Thymus (tissue), 11 donors: ENCODE measurements at regions not wholly inside any gene's neighbourhood (a gene's known extent, or its start where the extent isn't known, plus 50 kb on each side); places are given as distances from the start of the nearest gene placed in this dataset.

Source experiments
- DNase-seq, 9 donors: peaks; one replicate each; pipeline ENCODE4 v3.0.0-alpha.2; 2013; ENCODE audit warnings: low spot score in 9 of 9, low read depth in 6 of 9, missing footprints in 1 of 9
- H3K27ac ChIP-seq, 2 donors: one replicate each; pipeline ENCODE4 v1.5.1; 2013; ENCODE audit warnings: control low read depth in 1 of 2, low read depth in 1 of 2, low read length in 1 of 2, mild to moderate bottlenecking in 1 of 2, moderate library complexity in 1 of 2
- H3K27me3 ChIP-seq, 2 donors: one replicate each; pipeline ENCODE4 v1.5.1; 2013; ENCODE audit warnings: low read length in 1 of 2; ENCODE audit not compliant: control insufficient read depth in 2 of 2, insufficient read depth in 1 of 2
- H3K36me3 ChIP-seq, 2 donors: one replicate each; pipeline ENCODE4 v1.5.1; 2013; ENCODE audit warnings: low read length in 1 of 2, mild to moderate bottlenecking in 1 of 2, moderate library complexity in 1 of 2; ENCODE audit not compliant: control insufficient read depth in 2 of 2, insufficient read depth in 2 of 2
- H3K4me1 ChIP-seq, 2 donors: one replicate each; pipeline ENCODE4 v1.5.1; 2013; ENCODE audit warnings: low read length in 2 of 2; ENCODE audit not compliant: control insufficient read depth in 2 of 2, insufficient read depth in 2 of 2
- H3K4me3 ChIP-seq, 2 donors: one replicate each; pipeline ENCODE4 v1.5.1; 2013; ENCODE audit warnings: low read length in 2 of 2, control low read depth in 1 of 2, mild to moderate bottlenecking in 1 of 2
- H3K9me3 ChIP-seq, 2 donors: one replicate each; pipeline ENCODE4 v1.5.1; 2013; ENCODE audit warnings: low read length in 1 of 2, mild to moderate bottlenecking in 1 of 2; ENCODE audit not compliant: control insufficient read depth in 2 of 2, insufficient read depth in 1 of 2
- WGBS: extraction: QIAGEN DNeasy Blood & Tissue Kit; methylation state at CpG from one replicate; pipeline ENCODE4 v1.1.7; 2013; 5-methylcytosine and 5-hydroxymethylcytosine counted together
- donor health status: healthy.

DNA sequence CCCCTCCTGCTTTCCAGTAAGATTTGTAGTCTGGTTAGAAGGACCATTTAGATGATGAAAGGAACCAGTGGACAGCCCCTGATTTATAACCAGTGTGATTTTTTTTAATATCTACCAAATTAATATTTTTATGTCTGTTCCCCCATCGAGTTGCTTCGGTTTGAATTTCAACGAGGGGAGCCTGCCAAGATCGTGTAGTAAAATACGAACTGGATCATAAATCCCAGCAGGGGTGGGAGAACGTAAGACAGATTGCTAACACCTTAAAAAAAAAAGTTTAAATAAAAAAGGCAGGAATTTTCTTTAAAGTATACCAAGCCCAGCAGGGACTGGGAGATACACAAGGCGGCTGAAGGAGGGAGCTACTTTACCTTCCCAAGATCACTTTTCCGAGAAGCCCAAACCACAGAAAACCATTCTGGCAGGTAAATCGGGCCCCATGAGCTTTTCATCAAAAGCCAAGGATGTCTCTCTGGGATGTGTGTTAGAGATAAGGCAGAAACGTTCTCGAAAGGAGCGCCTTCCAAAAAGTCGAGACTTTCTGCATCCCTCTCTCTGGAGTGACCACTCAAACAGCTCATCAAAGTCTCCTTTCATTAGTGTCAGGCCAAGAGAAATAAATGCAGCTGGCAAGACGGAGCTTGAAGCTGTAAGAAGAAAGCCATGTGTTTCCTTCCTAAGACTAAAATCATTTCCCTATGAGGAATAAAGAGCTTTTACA is 270.5 kb upstream of the NFE2L3 start:
- H3K27me3 ChIP-seq: peaks cover 3 to 22% of the 10 kb centered on the region in 2 donors
- no peaks in the 10 kb centered on the region for H3K9me3 ChIP-seq

DNA sequence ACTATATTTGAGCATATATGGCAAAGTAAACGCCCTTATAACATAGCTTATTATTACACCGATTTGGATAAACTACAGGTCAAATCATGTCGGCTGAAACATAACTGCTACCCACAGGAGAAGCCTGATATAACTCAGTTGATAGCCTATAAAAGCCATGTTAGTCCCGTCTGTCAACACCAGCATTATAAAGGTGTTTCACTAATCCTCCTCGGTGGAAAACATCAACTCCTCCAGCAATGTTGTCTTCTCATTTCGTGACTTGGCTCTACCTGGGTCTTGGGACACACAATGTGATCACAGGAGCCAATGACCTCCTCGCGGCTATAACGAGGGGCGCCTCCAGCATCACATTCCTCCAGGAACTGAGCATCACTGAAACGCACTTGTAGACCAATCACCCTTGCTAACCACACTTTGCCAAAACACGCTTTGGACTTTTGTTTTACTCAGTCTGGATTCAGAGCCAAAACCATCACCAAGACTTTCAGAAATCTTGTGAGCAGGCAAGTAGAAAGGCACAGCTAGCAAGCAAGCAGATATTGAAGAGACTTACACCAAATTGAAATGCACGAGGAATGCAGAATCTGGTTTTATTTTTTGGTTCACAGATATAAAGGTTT is 269.7 kb upstream of the NFE2L3 start:
- whole genome bisulfite sequencing: 94% methylated on average over 13 of the region's 13 CpGs
- Histone ChIP-seq H3K4me1 (no peaks in the 10 kb centered on the region), H3K27me3 (peaks cover 3 to 20% of the 10 kb centered on the region in 2 donors), H3K27ac (no peak overlapping the region), H3K9me3 (no peaks in the 10 kb centered on the region), H3K36me3 (no peaks in the 10 kb centered on the region), H3K4me3 (no peak overlapping the region)
- DNase-seq: no peak

More for the DNA sequence above, 270.5 kb upstream of the NFE2L3 start:
- Histone ChIP-seq H3K4me3 (no peak overlapping the region), H3K36me3 (no peaks in the 10 kb centered on the region), H3K27ac (no peak overlapping the region), H3K4me1 (no peaks in the 10 kb centered on the region)
- no peak for DNase-seq
- 83% methylated on average over 14 of the region's 14 CpGs for WGBS

DNA sequence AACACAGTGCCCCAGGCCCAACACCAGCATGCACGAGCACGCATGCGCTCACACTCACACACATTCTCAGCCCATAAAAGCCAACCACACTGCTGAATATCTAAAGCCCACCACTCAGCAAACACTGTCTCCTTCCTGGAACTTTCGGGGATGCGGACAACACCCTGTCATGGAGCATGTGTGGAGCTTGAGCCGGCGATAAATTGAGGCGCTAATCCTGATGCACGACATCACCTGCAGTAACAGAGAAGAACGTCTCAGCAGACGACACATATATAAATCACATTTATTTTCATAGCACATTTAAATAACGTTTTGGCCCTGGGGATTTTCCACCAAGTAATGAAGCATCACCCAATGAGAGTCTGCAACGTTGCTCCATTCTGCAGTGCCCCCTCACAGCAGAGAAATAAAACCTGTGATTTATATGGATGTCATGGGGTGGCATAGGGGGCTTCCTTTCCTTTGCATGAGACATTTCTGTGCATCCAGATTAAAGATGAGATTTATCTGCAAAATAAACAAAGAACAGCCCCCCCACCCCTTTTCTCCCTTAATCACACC is 267.7 kb upstream of the NFE2L3 start:
- 95% methylated on average over 13 of the region's 13 CpGs for WGBS
- Histone ChIP-seq H3K9me3 (no peaks in the 10 kb centered on the region), H3K27me3 (peaks cover 3 to 17% of the 10 kb centered on the region in 2 donors), H3K27ac (no peak overlapping the region), H3K4me1 (peaks cover 0 to under 1% of the 10 kb centered on the region in 2 donors), H3K4me3 (no peak overlapping the region), H3K36me3 (no peaks in the 10 kb centered on the region)
- DNase-seq: no peak

DNA sequence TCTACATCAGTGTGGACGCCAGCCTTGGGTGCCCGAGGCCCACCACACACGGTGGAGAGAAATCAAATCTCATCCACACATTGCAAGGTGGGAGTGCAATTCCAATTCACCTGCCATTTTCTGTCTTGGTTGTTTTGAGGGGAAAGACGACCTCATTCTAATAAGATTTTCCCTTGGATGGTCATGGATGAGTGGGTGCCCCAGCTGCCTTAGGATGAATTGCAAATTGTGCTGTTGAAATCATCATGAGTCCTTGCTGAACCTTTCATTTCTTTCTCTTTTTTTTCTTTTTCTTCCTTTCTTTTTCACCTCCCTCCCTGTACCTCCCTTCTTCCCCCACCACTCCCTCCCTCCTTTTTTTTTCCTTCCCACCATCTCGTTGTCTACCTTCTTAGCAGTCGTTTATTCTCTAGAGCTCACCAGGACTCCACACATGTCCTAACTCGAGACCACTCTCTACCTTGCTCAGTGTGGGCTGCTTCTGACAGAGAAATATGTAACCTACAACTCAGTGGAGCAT is 266.9 kb upstream of the NFE2L3 start:
- no peak overlapping the region for H3K27ac ChIP-seq
- DNase-seq: no peak
- peaks cover 3 to 17% of the 10 kb centered on the region in 2 donors for H3K27me3 ChIP-seq
- 94% methylated on average over 7 of the region's 7 CpGs for WGBS
- H3K9me3 ChIP-seq: no peaks in the 10 kb centered on the region
- no peaks in the 10 kb centered on the region for H3K36me3 ChIP-seq
- peaks cover 0 to 8% of the 10 kb centered on the region in 2 donors for H3K4me1 ChIP-seq
- no peak overlapping the region for H3K4me3 ChIP-seq

DNA sequence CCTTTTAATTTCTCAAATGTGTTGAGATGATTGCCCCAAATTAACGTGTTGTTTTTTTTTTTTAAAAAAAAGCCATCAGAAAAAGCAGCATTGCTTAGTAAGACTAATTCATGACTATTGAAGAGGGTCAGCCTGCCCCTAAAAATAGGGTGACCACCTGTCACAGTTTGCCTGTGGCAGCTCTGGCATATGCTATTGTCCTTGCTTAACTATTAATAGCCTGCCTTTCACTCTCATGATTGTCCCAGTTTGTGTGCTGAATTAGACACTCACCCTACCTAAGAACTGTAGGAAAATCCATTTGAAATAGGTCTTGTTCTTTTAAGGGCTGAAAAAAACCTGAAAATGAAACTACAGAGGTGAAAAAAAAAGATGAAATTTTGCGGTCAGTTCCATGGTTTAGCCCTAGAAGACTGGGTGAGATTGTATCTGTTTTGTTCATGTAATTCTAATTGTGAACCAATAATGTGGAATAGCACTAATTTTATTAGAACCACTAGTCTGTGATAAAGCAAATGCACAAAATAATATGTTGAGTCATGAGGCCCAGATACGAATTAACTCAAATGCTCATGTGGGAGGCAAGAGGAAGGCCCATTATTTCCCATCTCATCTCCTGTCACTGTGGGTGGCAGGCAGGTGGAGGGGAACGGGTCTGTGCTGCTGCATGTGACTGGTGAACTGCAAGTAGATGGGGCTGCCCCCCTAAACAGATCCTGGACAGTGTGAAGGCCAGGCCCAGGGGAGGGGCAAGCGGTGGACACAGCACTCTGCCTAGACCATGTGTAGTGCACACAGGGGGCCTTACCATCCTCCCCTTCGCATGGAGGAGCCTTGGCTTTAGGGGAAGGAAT is 265.4 kb upstream of the NFE2L3 start:
- Histone ChIP-seq H3K9me3 (no peaks in the 10 kb centered on the region), H3K36me3 (no peaks in the 10 kb centered on the region), H3K27ac (no peak overlapping the region), H3K27me3 (peaks cover 3 to 10% of the 10 kb centered on the region in 2 donors), H3K4me3 (no peak overlapping the region), H3K4me1 (peaks cover 0 to 13% of the 10 kb centered on the region in 2 donors)
- 72% methylated on average over 6 of the region's 6 CpGs for WGBS
- DNase-seq: no peak

DNA sequence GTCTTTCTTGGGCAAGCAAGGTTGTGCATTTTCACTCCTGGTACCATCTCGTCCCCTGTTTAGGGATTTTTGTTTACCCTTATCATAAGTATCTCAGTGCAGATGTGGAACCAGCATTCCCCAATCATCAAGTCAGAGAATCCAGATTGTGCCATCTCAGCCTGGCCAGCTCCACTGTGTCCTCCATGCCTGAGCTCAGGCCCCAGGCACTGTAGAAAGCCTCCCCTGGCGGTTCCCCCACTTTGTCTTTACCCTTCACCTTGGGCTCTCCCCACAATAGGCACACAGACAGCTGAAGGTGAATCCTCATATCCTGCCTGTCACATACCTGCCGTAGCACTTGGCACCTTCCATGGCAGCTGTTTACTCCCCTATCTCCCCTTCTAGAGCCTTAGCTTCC is 264.7 kb upstream of the NFE2L3 start:
- no peak for DNase-seq
- peaks cover 3 to 4% of the 10 kb centered on the region in 2 donors for H3K27me3 ChIP-seq
- no peak overlapping the region for H3K27ac ChIP-seq
- no peak overlapping the region for H3K4me3 ChIP-seq
- 95% methylated on average over 3 of the region's 3 CpGs for WGBS
- H3K4me1 ChIP-seq: peaks cover 0 to 13% of the 10 kb centered on the region in 2 donors
- H3K9me3 ChIP-seq: no peaks in the 10 kb centered on the region
- no peaks in the 10 kb centered on the region for H3K36me3 ChIP-seq

DNA sequence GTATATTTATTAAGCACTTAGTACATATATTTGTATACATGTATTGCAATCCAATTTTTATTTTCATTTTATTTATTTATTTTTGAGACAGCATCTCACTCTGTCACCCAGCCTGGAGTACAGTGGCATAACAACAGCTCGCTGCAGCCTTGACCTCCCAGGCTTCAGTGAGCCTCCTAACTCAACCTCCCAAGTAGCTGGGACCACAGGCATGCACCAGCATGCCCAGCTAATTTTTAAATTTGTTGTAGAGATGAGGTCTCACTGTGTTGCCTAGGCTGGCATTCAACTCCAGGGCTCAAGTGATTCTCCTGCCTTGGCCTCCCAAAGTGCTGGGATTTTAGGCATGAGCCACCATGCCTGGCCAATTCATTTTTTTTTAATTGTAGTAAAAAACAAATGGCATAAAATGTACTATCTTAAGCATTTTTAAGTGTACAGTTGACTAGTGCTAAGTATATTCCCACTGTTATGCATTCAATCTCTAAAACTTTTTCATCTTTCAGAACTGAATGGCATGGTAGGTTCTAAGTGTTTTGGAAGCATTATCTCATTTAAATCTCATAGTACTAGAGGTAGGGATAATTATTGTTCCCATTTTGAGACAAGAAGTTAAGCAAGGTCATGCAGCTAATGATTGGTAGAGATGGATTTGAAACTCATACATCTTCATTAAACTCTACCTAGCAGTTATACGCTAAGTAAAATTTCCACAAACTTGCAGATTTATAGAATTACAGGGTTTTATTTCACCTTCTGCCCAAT is 264.0 kb upstream of the NFE2L3 start:
- Histone ChIP-seq H3K27me3 (peaks cover 3% of the 10 kb centered on the region in 2 donors), H3K36me3 (no peaks in the 10 kb centered on the region), H3K27ac (no peak overlapping the region), H3K4me3 (no peak overlapping the region), H3K9me3 (no peaks in the 10 kb centered on the region), H3K4me1 (peaks cover 0 to 13% of the 10 kb centered on the region in 2 donors)
- over 99% methylated on average over 2 of the region's 2 CpGs for WGBS
- no peak for DNase-seq

DNA sequence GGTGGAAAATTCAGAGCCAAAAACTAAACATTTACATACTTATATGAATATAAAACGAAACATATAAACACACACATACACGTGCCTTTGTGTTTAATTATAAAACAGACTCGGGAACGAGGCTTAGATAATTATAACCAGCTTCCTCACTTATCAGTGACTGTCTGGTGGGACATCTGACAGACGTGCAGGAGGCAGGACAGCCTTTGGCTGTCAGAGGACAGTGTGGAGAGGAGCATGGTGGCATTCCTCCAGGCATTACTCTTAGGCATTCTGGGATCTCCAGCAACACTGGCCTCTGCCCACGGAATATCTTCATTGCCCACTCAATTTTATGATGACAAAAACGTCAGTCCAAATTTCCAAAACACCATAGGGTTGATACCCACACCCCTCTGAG is 262.2 kb upstream of the NFE2L3 start:
- Histone ChIP-seq H3K4me3 (no peak overlapping the region), H3K9me3 (peaks cover 0 to 6% of the 10 kb centered on the region in 2 donors), H3K4me1 (peaks cover 9 to 30% of the 10 kb centered on the region in 2 donors), H3K27me3 (peaks cover 2 to 3% of the 10 kb centered on the region in 2 donors), H3K36me3 (no peaks in the 10 kb centered on the region), H3K27ac (no peak overlapping the region)
- 90% methylated on average over 7 of the region's 7 CpGs for WGBS
- DNase-seq: no peak
